ENCODE measurements at regions not wholly inside any gene's neighbourhood (a gene's known extent, or its start where the extent isn't known, plus 50 kb on each side); places are given as distances from the start of the nearest gene placed in this dataset.

DNA sequence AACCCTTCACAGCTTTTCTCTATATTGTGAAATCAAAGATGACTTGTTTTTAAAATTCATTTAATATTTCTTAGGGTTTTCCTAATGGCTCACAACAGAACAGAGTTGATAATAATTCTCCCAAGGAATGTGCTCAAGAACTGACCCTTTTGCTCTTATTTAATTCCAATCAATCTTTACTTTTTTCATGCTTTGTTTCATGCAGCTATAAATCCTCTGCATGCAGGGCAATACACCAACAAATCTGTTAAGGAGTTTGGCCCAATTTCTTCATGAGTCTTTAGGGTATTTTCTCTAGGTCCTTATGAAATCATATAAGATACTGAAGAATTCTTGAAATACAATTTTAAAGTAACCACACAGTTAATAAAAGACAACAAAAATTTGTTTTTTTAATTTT, 264.2 kb downstream of the SLC6A15 start:
- Histone ChIP-seq H3K4me2 (ENCODE audit: low read depth, low read length) (no peak overlapping the region), H2AK9ac (replicated peaks; ENCODE audit: low read depth, low read length, poor library complexity) (no peak overlapping the region), H3K18ac (ENCODE audit: low read depth, low read length) (no peak overlapping the region), H2BK20ac (ENCODE audit: low read depth, low read length) (no peak overlapping the region), H2AFZ (replicated peaks; ENCODE audit: low read length, poor library complexity) (no peak overlapping the region), H3K27ac (ENCODE audit: insufficient read depth, low read length) (no peak overlapping the region), H3K9me1 (ENCODE audit: insufficient read depth, low read length) (no peaks in the 10 kb centered on the region), H3K4me3 (ENCODE audit: insufficient read depth, low read depth, low read length) (no peak overlapping the region), H3K79me1 (ENCODE audit: low read depth in 1 of 2, low read length in 2 of 2) (no peaks in the 10 kb centered on the region), H4K20me1 (ENCODE audit: insufficient read depth, low read length) (no peaks in the 10 kb centered on the region), H3K36me3 (ENCODE audit: control insufficient read depth, insufficient read depth, low read length) (no peaks in the 10 kb centered on the region), H4K8ac (ENCODE audit: low read depth in 2 of 2, low read length in 2 of 2) (no peak overlapping the region), H3K23ac (ENCODE audit: low read depth, low read length) (no peak overlapping the region), H2AK5ac (ENCODE audit: low read depth, low read length) (no peak overlapping the region), H3K9ac (ENCODE audit: low read depth, low read length) (no peak overlapping the region), H2BK120ac (ENCODE audit: low read depth, low read length) (no peak overlapping the region), H3K4me1 (ENCODE audit: control insufficient read depth, insufficient read depth, low read length) (no peaks in the 10 kb centered on the region), H4K5ac (ENCODE audit: low read depth, low read length) (no peak overlapping the region), H3K56ac (ENCODE audit: extremely low read depth, insufficient read depth, low read length) (no peak overlapping the region), H3K9me3 (ENCODE audit: control insufficient read depth, insufficient read depth, low read length) (no peaks in the 10 kb centered on the region), H3K4ac (ENCODE audit: low read depth, low read length) (no peak overlapping the region), H3K14ac (replicated peaks; ENCODE audit: low read depth, low read length) (no peak overlapping the region), H2BK15ac (ENCODE audit: low read depth, low read length) (no peak overlapping the region), H3K27me3 (ENCODE audit: control insufficient read depth, insufficient read depth, low read length) (no peaks in the 10 kb centered on the region), H4K91ac (ENCODE audit: insufficient read depth, low read depth, low read length) (no peak overlapping the region), H2BK5ac (ENCODE audit: low read depth, low read length, poor library complexity, severe bottlenecking) (no peak overlapping the region)
- in situ Hi-C loops (cut with MboI; ENCODE audit: low sequenced_read_pairs): no loop called here
- ATAC-seq (ENCODE audit: low read depth) (no peak), DNase-seq (no peak)
- CTCF ChIA-PET: interaction anchor here (1.0 kb wide), 1 partner anchor 10 kb away, joined by 5 read pairs; no protein-coding TSS in a partner anchor
- no TSS peak for BruUV-seq (replicated peaks)
- POLR2A ChIA-PET (ENCODE audit: unreplicated experiment): no interaction called here
- intact Hi-C loops (cut with micrococcal nuclease): no loop called here
- dilution Hi-C loops (cut with HindIII; ENCODE audit: low sequenced_read_pairs, unreplicated experiment): no loop called here
- TF ChIP-seq, protein P1, sequence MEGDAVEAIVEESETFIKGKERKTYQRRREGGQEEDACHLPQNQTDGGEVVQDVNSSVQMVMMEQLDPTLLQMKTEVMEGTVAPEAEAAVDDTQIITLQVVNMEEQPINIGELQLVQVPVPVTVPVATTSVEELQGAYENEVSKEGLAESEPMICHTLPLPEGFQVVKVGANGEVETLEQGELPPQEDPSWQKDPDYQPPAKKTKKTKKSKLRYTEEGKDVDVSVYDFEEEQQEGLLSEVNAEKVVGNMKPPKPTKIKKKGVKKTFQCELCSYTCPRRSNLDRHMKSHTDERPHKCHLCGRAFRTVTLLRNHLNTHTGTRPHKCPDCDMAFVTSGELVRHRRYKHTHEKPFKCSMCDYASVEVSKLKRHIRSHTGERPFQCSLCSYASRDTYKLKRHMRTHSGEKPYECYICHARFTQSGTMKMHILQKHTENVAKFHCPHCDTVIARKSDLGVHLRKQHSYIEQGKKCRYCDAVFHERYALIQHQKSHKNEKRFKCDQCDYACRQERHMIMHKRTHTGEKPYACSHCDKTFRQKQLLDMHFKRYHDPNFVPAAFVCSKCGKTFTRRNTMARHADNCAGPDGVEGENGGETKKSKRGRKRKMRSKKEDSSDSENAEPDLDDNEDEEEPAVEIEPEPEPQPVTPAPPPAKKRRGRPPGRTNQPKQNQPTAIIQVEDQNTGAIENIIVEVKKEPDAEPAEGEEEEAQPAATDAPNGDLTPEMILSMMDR (conservative IDR thresholded peaks at IDR 0.05; ENCODE audit: low read depth, low read length): no peak
- no peak for TF ChIP-seq MAFK (IDR thresholded peaks at IDR 0.05; ENCODE audit: low read depth, low read length)
- TF ChIP-seq, protein P2, sequence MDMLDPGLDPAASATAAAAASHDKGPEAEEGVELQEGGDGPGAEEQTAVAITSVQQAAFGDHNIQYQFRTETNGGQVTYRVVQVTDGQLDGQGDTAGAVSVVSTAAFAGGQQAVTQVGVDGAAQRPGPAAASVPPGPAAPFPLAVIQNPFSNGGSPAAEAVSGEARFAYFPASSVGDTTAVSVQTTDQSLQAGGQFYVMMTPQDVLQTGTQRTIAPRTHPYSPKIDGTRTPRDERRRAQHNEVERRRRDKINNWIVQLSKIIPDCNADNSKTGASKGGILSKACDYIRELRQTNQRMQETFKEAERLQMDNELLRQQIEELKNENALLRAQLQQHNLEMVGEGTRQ (IDR thresholded peaks at IDR 0.05; ENCODE audit: low read depth, low read length): no peak
- no peak for TF ChIP-seq CHD1 (IDR thresholded peaks at IDR 0.05; ENCODE audit: low read depth, low read length)
- no peak for TF ChIP-seq MXI1 (IDR thresholded peaks at IDR 0.05; ENCODE audit: borderline replicate concordance, low read depth, low read length)
- no peak for TF ChIP-seq FOS (IDR thresholded peaks at IDR 0.05; ENCODE audit: low read depth, low read length)
- TF ChIP-seq RAD21 (IDR thresholded peaks at IDR 0.05; ENCODE audit: low read length): no peak
- TF ChIP-seq MAZ (IDR thresholded peaks at IDR 0.05; ENCODE audit: borderline replicate concordance, low read depth, low read length): no peak
- no peak for TF ChIP-seq CEBPB (IDR thresholded peaks at IDR 0.05; ENCODE audit: low read depth, low read length)
- no peak for TF ChIP-seq RCOR1 (IDR thresholded peaks at IDR 0.05; ENCODE audit: insufficient replicate concordance, low read length)
- TF ChIP-seq ELK1 (IDR thresholded peaks at IDR 0.05; ENCODE audit: borderline replicate concordance, low read depth, low read length): no peak
- TF ChIP-seq BHLHE40 (IDR thresholded peaks at IDR 0.05; ENCODE audit: low read depth, low read length): no peak

Measured in IMR-90 (cell line).